BJ (cell line): ENCODE measurements at regions not wholly inside any gene's neighbourhood (a gene's known extent, or its start where the extent isn't known, plus 50 kb on each side); places are given as distances from the start of the nearest gene placed in this dataset.

Experiments used
- CTCF ChIA-PET: fragments of 350-600 bp; formaldehyde crosslinking; extraction: SDS; loops from one replicate; lab custom pipeline; 2021; ENCODE audit warnings: antibody characterized with exemption, inconsistent platforms; lab: Yijun Ruan, JAX
- POLR2A ChIA-PET: fragments of 300-600 bp; sonication (Branson Sonifier 250); formaldehyde crosslinking; extraction: SDS; loops from one replicate; lab custom pipeline; 2021; ENCODE audit warnings: antibody characterized with exemption; lab: Charles Lee
- DNase-seq: peaks from one replicate; pipeline ENCODE4 v3.0.0-alpha.2; 2011; ENCODE audit warnings: low read depth
- H3K27me3 ChIP-seq: 2 replicates; pipeline ENCODE4 v1.6.0; 2011; ENCODE audit warnings: low read length; ENCODE audit not compliant: control insufficient read depth, insufficient read depth
- H3K36me3 ChIP-seq: 2 replicates; pipeline ENCODE4 v1.5.1; 2011; ENCODE audit warnings: low read length; ENCODE audit not compliant: control insufficient read depth, insufficient read depth
- H3K4me3 ChIP-seq: 2 replicates; pipeline ENCODE4 v1.5.1; 2011; ENCODE audit warnings: low read depth, mild to moderate bottlenecking, control low read depth, low read length
- CTCF ChIP-seq: IDR thresholded peaks from 2 replicates; pipeline ENCODE4 v1.5.1; 2011; ENCODE audit warnings: low read depth, mild to moderate bottlenecking, control low read depth, inconsistent platforms, low read length, moderate library complexity; ENCODE audit not compliant: insufficient read depth

GRCh38 chr2:9123069-9123468, 83.5 kb upstream of the ASAP2 start:
- CTCF ChIA-PET = no interaction called here
- TF ChIP-seq CTCF = no peak
- no peaks in the 10 kb centered on the region for H3K36me3 ChIP-seq
- POLR2A ChIA-PET = no interaction called here
- DNase-seq = no peak
- H3K27me3 ChIP-seq = no peaks in the 10 kb centered on the region; the same call in 1 of the 2 replicates
- H3K4me3 ChIP-seq = no peak overlapping the region

GRCh38 chr2:9122367-9122766, 84.2 kb upstream of the ASAP2 start:
- CTCF ChIA-PET = interaction anchor here (1.0 kb wide), 1 partner anchor 9 kb away, joined by 3 read pairs; no protein-coding TSS in a partner anchor
- no peak overlapping the region for H3K4me3 ChIP-seq

GRCh38 chr2:9118383-9118960, 88.1 kb upstream of the ASAP2 start:
- DNase-seq = no peak
- POLR2A ChIA-PET = no interaction called here
- Histone ChIP-seq H3K4me3 (no peak overlapping the region), H3K36me3 (no peaks in the 10 kb centered on the region), H3K27me3 (no peaks in the 10 kb centered on the region; the same call in 1 of the 2 replicates)
- no peak for TF ChIP-seq CTCF
- CTCF ChIA-PET = interaction anchor here (0.6 kb wide), 1 partner anchor 237 kb away, joined by 3 read pairs; no protein-coding TSS in a partner anchor

More at GRCh38 chr2:9122367-9122766, 84.2 kb upstream of the ASAP2 start:
- no peaks in the 10 kb centered on the region for H3K36me3 ChIP-seq
- H3K27me3 ChIP-seq = no peaks in the 10 kb centered on the region; the same call in 1 of the 2 replicates
- no peak for TF ChIP-seq CTCF
- no peak for DNase-seq
- POLR2A ChIA-PET = no interaction called here

- no peak for DNase-seq
- no peaks in the 10 kb centered on the region for H3K36me3 ChIP-seq
- no peak overlapping the region for H3K4me3 ChIP-seq
- ChIA-PET POLR2A (no interaction called here), CTCF (interaction anchor here (1.4 to 3.5 kb wide), 2 partner anchors 25 to 234 kb away, joined by 3 to 11 read pairs; no protein-coding TSS in a partner anchor)
- no peak for TF ChIP-seq CTCF
- no peaks in the 10 kb centered on the region for H3K27me3 ChIP-seq
Observed at GRCh38 chr2:9115229-9115628, 91.4 kb upstream of the ASAP2 start.

- TF ChIP-seq CTCF = no peak
- no peaks in the 10 kb centered on the region for H3K36me3 ChIP-seq
- no peaks in the 10 kb centered on the region for H3K27me3 ChIP-seq
- H3K4me3 ChIP-seq = no peak overlapping the region
- no peak for DNase-seq
- POLR2A ChIA-PET = no interaction called here
- CTCF ChIA-PET = interaction anchor here (1.4 to 3.5 kb wide), 2 partner anchors 25 to 233 kb away, joined by 3 to 11 read pairs; no protein-coding TSS in a partner anchor
Observed at GRCh38 chr2:9114458-9114857, 92.2 kb upstream of the ASAP2 start.
